GM10266 (cell line): ENCODE measurements at regions not wholly inside any gene's neighbourhood (a gene's known extent, or its start where the extent isn't known, plus 50 kb on each side); places are given as distances from the start of the nearest gene placed in this dataset.
A peak's percentile ranks its signal among the peaks of the same experiment; 100 is the strongest.

Experiments used
- DNase-seq: peaks from one replicate; pipeline ENCODE4 v3.0.0; 2012; ENCODE audit errors: extremely low spot score
- TF ChIP-seq, protein P1 (sequence below): IDR thresholded peaks from 2 replicates; pipeline ENCODE4 v1.5.1; 2012; ENCODE audit warnings: mild to moderate bottlenecking, low read depth; ENCODE audit not compliant: control insufficient read depth, insufficient read depth; ENCODE audit errors: missing control alignments

DNA sequence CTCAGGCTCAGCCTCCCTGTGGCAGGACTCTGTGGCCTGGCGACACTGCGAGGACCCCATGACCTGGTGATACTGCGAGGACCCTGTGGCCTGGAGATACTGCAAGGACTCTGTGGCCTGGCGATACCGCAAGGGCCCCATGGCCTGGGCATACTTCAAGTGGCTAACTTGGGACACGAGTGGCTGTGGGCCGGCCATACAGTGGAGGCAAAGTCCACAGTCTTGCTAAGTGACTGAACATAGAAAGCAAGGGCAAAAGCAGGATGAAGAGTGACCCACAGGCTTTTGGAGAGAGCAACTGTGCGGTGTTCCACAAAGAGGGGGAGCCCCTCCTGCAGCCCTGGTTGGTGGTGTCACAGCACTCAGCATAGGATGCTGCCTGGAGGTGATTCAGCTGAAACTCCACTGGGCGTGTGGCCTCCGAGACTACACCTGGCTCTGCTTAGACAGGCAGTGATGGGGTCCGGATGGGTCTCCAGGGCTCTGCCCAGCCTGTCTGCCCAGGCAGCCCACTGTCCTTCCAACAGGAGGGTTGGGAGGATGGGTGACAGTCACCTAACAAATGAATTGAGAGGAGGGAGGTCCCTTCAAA lies 691.0 kb upstream of the HS6ST1 start:
- TF ChIP-seq, protein P1, sequence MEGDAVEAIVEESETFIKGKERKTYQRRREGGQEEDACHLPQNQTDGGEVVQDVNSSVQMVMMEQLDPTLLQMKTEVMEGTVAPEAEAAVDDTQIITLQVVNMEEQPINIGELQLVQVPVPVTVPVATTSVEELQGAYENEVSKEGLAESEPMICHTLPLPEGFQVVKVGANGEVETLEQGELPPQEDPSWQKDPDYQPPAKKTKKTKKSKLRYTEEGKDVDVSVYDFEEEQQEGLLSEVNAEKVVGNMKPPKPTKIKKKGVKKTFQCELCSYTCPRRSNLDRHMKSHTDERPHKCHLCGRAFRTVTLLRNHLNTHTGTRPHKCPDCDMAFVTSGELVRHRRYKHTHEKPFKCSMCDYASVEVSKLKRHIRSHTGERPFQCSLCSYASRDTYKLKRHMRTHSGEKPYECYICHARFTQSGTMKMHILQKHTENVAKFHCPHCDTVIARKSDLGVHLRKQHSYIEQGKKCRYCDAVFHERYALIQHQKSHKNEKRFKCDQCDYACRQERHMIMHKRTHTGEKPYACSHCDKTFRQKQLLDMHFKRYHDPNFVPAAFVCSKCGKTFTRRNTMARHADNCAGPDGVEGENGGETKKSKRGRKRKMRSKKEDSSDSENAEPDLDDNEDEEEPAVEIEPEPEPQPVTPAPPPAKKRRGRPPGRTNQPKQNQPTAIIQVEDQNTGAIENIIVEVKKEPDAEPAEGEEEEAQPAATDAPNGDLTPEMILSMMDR, result no peak
- DNase-seq, result no peak

DNA sequence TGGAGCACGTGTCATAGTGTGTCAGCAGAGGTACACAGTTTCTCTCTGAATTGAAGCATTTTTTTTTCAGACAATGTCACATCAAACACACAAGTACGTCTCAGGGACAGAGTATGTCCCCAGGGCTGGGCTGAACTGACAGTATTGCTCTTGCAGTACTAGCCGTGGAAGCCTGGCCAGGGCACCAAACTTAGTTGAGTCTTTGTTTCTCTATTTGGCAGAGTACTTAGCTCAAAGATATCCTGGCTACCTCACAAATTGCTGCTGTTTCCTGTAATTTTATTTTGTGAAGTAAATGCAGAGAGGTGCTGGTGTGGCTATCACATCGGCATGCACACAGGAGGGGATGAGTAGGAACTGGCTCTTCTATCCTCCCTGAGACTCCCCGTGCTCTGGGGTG lies 691.6 kb upstream of the HS6ST1 start:
- TF ChIP-seq, protein P1, result no peak
- DNase-seq, result peak; percentile 0

DNA sequence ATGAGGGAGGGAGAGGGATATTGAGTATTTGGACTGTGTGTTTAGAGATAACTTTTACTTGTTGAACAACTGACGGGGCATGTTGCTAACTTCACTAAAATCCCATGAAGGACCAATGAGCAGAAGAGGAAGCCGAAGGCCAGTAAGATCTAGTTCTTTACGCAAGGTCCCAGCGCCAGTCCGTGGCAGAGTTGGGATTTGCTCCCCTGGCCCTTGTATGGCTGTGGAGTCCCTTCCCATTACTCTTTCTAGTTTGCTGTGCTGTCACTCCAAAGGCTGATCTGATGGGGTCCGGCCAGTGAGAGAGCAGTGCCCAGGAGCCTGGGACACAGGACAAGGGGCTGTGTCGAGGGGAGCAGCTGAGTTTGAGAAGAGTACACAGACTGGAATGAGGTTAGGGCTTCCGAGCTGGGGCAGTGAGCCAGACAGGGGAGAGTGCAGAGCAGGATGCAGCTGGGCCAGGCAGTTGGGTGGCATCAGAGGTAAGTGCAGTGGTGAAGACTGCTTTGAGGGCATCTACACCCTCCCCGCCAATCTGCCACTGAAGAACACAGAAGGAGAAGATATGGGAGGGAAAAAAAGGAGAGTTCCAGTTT lies 692.9 kb upstream of the HS6ST1 start:
- DNase-seq, result peak; percentile 1
- TF ChIP-seq, protein P1, result no peak

DNA sequence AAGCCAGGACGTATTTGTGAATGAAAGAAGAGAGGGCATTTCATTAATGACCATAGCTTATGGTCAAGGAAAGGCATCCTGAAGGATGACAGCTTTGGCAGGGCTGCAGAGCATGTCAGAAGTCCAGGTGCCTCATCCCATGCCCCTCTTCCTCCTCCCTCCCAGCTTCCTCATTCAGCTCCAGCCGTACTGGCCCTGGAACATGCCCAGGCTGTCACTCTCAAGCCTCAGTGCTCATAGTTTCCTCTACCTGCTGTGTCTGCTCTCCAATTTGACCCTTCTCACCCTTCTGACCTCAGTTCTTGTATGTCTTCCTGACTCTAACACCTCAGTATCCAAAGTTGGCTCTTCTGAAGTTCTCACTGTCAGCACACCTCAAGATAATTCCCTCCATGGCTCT lies 695.8 kb upstream of the HS6ST1 start:
- TF ChIP-seq, protein P1, result no peak
- no peak for DNase-seq

DNA sequence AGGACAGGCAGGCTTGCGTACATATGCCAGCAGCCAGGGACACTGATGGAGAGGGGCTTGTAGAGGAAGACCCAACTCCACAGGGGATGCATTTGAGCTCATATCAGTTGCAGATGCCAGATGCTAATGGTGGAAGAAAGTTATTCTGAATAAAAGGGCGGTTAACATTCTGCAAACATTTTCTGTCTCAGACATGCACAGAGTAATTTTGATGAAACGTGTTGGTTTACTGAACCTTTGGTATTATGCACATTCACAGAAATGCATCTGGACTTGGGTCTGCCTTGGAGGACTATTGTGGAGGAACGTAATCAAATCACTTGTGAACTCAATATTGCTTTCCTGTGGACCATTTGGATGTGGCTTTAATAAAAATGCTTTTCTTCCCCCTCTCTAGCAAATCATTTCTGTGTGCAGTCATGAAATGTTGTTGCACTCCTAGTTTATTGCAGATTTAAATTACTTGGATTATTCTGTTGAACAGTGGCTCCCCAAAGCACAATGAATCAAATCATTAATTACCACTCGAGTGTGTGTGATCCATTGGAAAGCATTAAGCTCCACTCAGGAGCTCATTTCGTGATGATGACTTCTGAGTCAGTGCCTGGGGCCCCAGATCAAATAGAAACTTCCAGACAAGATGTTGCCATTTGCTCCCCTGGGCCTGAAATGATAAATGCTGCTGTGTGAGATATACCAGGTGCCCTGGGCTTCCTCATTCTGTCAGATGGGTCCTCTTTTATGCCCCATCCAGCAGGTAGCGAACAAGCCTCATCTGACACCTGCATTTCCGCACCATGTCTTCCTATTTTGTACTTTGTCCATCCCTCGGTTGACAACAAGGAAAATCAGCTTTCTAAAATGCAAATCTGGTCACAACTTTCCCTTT lies 697.0 kb upstream of the HS6ST1 start:
- TF ChIP-seq, protein P1, result no peak
- no peak for DNase-seq

DNA sequence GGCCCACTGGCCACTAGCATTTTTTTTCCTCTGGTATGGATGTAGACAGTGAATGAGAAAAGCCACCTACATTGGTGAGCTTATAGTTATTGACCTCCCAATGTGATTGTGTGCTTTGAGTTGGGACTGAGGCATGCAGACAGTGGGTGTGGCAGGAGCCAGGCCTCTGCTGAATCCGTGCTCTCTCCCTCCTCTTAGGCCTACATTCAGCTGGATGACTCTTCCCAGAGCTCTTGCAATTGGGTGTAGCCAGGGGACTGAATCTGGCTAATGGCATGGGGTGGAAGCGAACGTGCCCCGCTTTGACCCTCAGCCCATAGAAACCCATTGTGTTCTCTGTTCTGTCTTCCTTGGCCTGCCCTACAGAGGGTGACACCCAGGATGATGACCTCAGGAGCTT lies 698.3 kb upstream of the HS6ST1 start:
- no peak for DNase-seq
- TF ChIP-seq, protein P1, result no peak

DNA sequence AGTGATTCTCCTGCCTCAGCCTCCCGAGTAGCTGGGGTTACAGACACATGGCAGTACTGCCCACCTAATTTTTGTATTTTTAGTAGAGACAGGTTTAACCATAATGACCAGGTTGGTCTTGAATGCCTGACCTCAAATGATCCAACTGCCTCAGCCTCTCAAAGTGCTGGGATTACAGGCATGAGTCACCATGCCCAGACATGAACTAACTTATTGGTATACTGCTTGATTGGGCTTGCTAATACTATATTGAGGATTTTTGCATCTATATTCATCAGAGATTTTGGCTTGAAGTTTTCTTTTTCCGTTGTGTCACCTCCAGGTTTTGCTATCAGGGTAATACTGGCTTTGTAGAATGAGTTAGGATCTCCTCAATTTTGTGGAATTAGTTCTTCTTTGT lies 706.1 kb upstream of the HS6ST1 start:
- TF ChIP-seq, protein P1, result no peak
- no peak for DNase-seq
